ENCODE measurements at regions not wholly inside any gene's neighbourhood (a gene's known extent, or its start where the extent isn't known, plus 50 kb on each side); places are given as distances from the start of the nearest gene placed in this dataset.

DNA sequence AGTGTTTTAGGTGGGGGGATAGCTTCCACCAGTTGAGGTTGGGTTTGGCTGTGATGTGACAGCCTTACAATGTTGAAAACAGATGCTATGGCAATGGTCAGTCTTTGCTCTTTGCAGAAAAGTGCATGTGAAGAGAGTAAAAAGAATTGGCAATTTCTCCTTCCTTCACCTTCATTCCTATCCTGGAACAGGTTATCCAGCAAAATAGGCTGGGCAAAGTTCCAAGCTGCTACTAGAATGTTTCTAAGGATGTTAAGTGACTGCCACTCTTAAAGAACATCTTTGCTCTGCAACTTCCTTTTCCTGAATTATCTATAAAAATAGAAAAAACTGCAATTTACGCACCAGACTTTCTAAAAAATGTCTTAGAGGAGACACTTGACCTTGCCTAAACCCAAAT lies 50.1 kb upstream of the MYCBP2 start:
- no peak for DNase-seq
